ENCODE measurements at regions not wholly inside any gene's neighbourhood (a gene's known extent, or its start where the extent isn't known, plus 50 kb on each side); places are given as distances from the start of the nearest gene placed in this dataset.
"Not testable (repeated sequence)": the region's sequence is repeated elsewhere in the genome, so short reads cannot be mapped to it uniquely, and the experiment has no call there.

DNA sequence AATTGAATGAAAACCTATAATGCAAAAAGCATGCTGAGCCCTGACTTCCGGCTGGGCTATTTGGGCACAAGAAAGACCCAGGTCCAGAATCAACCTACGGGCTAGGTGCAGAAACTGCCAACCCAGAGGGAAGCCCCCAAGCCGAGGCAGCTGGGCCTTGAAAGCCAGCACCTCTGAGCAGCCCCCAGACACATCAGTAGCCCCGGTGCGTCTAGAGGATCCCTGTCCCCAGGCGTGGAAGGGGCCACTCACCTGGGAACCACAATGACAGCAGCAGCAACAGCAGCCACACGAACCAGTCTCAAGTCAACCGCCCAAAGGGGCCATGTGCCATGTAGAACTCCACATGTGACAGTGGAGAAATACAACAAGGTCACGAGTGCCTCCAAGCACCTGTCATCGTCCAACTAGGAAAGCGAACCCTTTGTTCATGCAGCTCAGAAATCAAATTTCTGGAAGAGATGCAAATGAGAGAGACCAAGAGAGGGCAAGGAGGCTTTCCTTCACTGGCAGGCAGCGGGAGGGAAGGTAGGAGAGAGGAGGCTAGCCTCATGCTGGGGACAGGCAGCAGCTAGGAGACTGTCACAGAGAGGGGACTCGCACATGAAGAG, 57.5 kb upstream of the CHST15 start:
- H3K4me1 Mint-ChIP-seq (ENCODE audit: low read depth): peaks cover 2% of the 10 kb centered on the region
- no peaks in the 10 kb centered on the region for H3K9me3 Mint-ChIP-seq (ENCODE audit: low read depth)
- H3K27me3 Mint-ChIP-seq: peaks cover 9% of the 10 kb centered on the region
- no peak overlapping the region for H3K4me3 Mint-ChIP-seq (ENCODE audit: low read depth)
- TF ChIP-seq, protein P1, sequence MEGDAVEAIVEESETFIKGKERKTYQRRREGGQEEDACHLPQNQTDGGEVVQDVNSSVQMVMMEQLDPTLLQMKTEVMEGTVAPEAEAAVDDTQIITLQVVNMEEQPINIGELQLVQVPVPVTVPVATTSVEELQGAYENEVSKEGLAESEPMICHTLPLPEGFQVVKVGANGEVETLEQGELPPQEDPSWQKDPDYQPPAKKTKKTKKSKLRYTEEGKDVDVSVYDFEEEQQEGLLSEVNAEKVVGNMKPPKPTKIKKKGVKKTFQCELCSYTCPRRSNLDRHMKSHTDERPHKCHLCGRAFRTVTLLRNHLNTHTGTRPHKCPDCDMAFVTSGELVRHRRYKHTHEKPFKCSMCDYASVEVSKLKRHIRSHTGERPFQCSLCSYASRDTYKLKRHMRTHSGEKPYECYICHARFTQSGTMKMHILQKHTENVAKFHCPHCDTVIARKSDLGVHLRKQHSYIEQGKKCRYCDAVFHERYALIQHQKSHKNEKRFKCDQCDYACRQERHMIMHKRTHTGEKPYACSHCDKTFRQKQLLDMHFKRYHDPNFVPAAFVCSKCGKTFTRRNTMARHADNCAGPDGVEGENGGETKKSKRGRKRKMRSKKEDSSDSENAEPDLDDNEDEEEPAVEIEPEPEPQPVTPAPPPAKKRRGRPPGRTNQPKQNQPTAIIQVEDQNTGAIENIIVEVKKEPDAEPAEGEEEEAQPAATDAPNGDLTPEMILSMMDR (IDR thresholded peaks at IDR 0.05; ENCODE audit: unreplicated experiment): no peak
- H3K27ac Mint-ChIP-seq: no peak overlapping the region
- no peak for DNase-seq (ENCODE audit: low spot score, unreplicated experiment)
- H3K36me3 Mint-ChIP-seq (ENCODE audit: insufficient read depth): no peaks in the 10 kb centered on the region

DNA sequence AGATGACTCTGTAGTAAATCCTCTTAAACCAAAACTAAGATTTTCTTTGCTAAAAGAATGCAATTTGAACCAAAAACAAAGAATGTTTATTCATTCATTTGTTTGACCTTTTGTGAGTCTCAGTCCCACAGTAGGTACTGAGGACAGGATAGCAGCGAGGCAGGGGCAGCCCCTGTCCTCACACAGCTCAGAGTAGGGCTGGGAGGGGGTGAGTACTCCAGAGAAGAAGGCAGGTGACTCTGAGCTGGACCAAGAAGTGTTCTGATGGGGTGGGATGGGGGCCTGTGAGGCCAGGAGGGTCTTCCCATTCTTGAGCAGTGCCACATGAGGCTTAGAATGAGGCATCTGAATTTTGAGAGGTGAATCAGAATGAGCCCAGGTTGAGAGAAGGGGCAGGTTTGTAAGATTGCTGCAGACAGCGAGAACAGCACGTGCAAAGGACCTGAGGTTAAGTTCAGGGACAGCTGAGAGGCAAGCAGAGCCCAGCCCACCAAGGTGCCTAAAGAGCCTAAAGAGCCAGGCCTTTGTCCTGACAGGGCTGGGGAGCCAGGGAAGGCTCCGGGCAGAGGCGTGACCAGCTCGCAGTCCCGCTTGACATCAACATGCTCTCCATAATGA, 56.9 kb upstream of the CHST15 start:
- Mint-ChIP-seq H3K4me1 (ENCODE audit: low read depth) (no peaks in the 10 kb centered on the region), H3K36me3 (ENCODE audit: insufficient read depth) (no peaks in the 10 kb centered on the region), H3K9me3 (ENCODE audit: low read depth) (no peaks in the 10 kb centered on the region), H3K27ac (no peak overlapping the region), H3K4me3 (ENCODE audit: low read depth) (no peak overlapping the region), H3K27me3 (peaks cover 9% of the 10 kb centered on the region)
- TF ChIP-seq, protein P1 (IDR thresholded peaks at IDR 0.05; ENCODE audit: unreplicated experiment): no peak
- DNase-seq (ENCODE audit: low spot score, unreplicated experiment): no peak

DNA sequence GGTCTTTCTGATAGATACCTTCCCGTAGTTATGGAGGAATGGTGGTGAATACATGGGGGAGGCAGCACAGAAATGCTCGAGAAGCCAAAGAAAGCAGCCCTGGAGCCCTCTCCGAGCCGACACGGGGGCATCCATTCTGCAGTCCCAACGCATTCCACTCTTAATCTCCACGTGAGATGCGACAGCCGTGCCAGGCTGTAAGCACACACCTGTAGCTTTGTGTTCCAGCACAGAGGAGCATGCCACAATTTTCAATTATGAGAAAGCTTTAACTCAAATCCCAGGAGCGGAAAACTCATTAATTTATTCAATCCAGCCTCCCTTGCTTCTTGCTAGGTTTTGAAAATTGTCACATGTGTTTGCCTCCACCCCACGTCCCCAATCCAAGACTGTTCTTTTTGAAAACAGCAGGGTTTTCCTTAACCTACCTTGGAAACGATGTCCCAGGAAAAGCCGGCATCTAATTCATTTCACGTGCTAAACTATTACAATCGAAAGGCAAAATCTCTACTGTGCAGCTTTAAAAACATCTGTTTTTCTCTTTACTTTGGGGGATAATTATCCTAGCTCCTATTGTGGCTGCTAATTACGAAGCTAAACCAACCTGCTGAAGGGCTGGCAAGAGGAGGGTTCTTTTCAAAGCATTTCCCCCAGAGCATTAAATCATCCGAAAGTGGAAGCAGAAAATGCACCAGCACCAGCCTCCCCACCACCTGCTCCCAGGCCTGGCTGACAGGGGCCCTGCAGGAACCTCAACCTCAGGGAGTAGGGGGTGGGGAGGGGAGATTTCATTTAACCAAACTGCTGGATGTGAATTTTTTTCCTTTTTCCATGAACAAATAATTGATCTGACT, 56.0 kb upstream of the CHST15 start:
- Mint-ChIP-seq H3K9me3 (ENCODE audit: low read depth) (no peaks in the 10 kb centered on the region), H3K4me1 (ENCODE audit: low read depth) (no peaks in the 10 kb centered on the region), H3K27me3 (peaks cover 9% of the 10 kb centered on the region), H3K36me3 (ENCODE audit: insufficient read depth) (no peaks in the 10 kb centered on the region), H3K4me3 (ENCODE audit: low read depth) (no peak overlapping the region), H3K27ac (no peak overlapping the region)
- TF ChIP-seq, protein P1 (IDR thresholded peaks at IDR 0.05; ENCODE audit: unreplicated experiment): no peak
- DNase-seq (ENCODE audit: low spot score, unreplicated experiment): no peak

DNA sequence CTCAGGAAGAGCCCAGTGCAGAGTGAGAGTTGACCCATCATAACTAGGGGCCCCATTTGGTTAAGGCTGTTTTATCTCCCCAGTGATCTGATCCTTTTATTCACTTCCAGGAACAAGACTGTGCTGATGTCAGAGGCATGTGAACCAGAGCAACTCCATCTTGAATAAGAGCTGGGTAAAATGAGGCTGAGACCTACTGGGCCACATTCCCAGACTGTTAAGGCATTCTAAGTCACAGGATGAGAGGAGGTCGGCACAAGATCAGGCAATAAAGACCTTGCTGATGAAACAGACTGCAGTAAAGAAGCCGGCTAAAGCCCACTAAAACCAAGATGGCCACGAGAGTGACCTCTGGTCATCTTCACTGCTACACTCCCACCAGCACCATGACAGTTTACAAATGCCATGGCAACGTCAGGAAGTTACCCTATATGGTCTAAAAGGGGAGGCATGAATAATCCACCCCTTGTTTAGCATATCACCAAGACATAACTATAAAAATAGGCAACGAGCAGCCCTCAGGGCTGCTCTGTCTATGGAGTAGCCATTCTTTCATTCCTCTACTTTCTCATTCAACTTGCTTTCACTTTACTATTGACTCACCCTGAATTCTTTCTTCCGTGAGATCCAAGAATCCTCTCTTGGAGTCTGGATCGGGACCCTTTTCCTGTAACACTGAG, 55.3 kb upstream of the CHST15 start:
- not testable (repeated sequence) for H3K4me3 Mint-ChIP-seq (ENCODE audit: low read depth); H3K36me3 Mint-ChIP-seq (ENCODE audit: insufficient read depth); H3K4me1 Mint-ChIP-seq (ENCODE audit: low read depth); DNase-seq (ENCODE audit: low spot score, unreplicated experiment); H3K9me3 Mint-ChIP-seq (ENCODE audit: low read depth); H3K27me3 Mint-ChIP-seq; H3K27ac Mint-ChIP-seq

DNA sequence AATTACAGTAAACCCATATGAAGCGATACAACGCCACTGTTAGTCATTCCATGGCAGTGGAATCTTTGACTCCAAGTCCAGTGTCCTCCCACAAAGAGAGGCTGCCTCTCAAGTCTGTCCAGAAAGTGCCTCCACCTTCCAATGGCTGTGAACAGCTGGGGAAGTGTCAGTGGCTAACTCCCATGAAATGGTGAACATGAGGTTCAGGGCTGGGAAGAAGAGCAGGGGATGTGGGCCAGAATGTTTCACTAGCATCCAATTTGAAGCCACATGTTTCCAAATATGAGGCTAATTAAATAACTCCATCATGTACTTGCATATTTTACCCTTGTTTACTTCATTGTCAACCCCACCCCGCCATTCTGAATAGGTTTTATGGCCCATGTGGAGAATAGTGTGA, 53.1 kb upstream of the CHST15 start:
- Mint-ChIP-seq H3K27ac (no peak overlapping the region), H3K36me3 (ENCODE audit: insufficient read depth) (no peaks in the 10 kb centered on the region), H3K27me3 (peaks cover 9% of the 10 kb centered on the region), H3K4me1 (ENCODE audit: low read depth) (no peaks in the 10 kb centered on the region), H3K4me3 (ENCODE audit: low read depth) (no peak overlapping the region), H3K9me3 (ENCODE audit: low read depth) (no peaks in the 10 kb centered on the region)
- TF ChIP-seq, protein P1 (IDR thresholded peaks at IDR 0.05; ENCODE audit: unreplicated experiment): no peak
- no peak for DNase-seq (ENCODE audit: low spot score, unreplicated experiment)
